NCI-H2029 (cell line): ENCODE measurements at regions not wholly inside any gene's neighbourhood (a gene's known extent, or its start where the extent isn't known, plus 50 kb on each side); places are given as distances from the start of the nearest gene placed in this dataset.

Experiments used
- DNase-seq: peaks from one replicate; lab custom pipeline; 2025; lab: John Stamatoyannopoulos, UW

- no peak for DNase-seq
Measured at GRCh38 chr21:24115141-24115540, 1492.1 kb downstream of the MRPL39 start.

GRCh38 chr21:24112020-24112419 is 1495.3 kb downstream of the MRPL39 start:
- no peak for DNase-seq

GRCh38 chr21:24110846-24111245 is 1496.4 kb downstream of the MRPL39 start:
- DNase-seq, result no peak

- DNase-seq, result no peak
Measured at GRCh38 chr21:24097181-24097580, 1510.1 kb downstream of the MRPL39 start.

GRCh38 chr21:24096651-24097050 is 1510.6 kb downstream of the MRPL39 start:
- DNase-seq, result no peak

- DNase-seq, result no peak
Measured at GRCh38 chr21:24093032-24093431, 1514.2 kb downstream of the MRPL39 start.

GRCh38 chr21:24076179-24076578 is 1531.1 kb downstream of the MRPL39 start:
- no peak for DNase-seq

GRCh38 chr21:24055696-24056095 is 1551.6 kb downstream of the MRPL39 start:
- DNase-seq, result no peak

- DNase-seq, result no peak
Measured at GRCh38 chr21:24050231-24050630, 1557.0 kb downstream of the MRPL39 start.

GRCh38 chr21:24046829-24047443 is 1560.3 kb downstream of the MRPL39 start:
- no peak for DNase-seq

GRCh38 chr21:24045775-24046215 is 1561.5 kb downstream of the MRPL39 start:
- DNase-seq, result peak; percentile 9

GRCh38 chr21:24045373-24045772 is 1561.9 kb downstream of the MRPL39 start:
- DNase-seq, result no peak

- no peak for DNase-seq
Measured at GRCh38 chr21:24042687-24043086, 1564.6 kb downstream of the MRPL39 start.

GRCh38 chr21:24032709-24033232 is 1574.5 kb downstream of the MRPL39 start:
- no peak for DNase-seq

- DNase-seq, result no peak
Measured at GRCh38 chr21:24027396-24027795, 1579.9 kb downstream of the MRPL39 start.

- DNase-seq, result no peak
Measured at GRCh38 chr21:24025101-24025500, 1582.2 kb downstream of the MRPL39 start.

GRCh38 chr21:24023936-24024335 is 1583.3 kb downstream of the MRPL39 start:
- no peak for DNase-seq

GRCh38 chr21:24023402-24023801 is 1583.9 kb downstream of the MRPL39 start:
- DNase-seq, result no peak

GRCh38 chr21:24014381-24014780 is 1592.9 kb downstream of the MRPL39 start:
- DNase-seq, result no peak

GRCh38 chr21:24011087-24011486 is 1596.2 kb downstream of the MRPL39 start:
- DNase-seq, result no peak

GRCh38 chr21:24007592-24007991 is 1599.7 kb downstream of the MRPL39 start:
- no peak for DNase-seq

- no peak for DNase-seq
Measured at GRCh38 chr21:23986987-23987386, 1620.3 kb downstream of the MRPL39 start.

- no peak for DNase-seq
Measured at GRCh38 chr21:23986214-23986613, 1621.1 kb downstream of the MRPL39 start.

GRCh38 chr21:23982546-23982945 is 1624.7 kb downstream of the MRPL39 start:
- DNase-seq, result no peak
